ENCODE measurements at regions not wholly inside any gene's neighbourhood (a gene's known extent, or its start where the extent isn't known, plus 50 kb on each side); places are given as distances from the start of the nearest gene placed in this dataset.

- no peak for DNase-seq
- no peak for TF ChIP-seq EZH2 (IDR thresholded peaks at IDR 0.05; ENCODE audit: low read length, unreplicated experiment)
- no peak for TF ChIP-seq EZH2phosphoT487 (IDR thresholded peaks at IDR 0.05; ENCODE audit: borderline replicate concordance, low read length)
- TF ChIP-seq, protein P1, sequence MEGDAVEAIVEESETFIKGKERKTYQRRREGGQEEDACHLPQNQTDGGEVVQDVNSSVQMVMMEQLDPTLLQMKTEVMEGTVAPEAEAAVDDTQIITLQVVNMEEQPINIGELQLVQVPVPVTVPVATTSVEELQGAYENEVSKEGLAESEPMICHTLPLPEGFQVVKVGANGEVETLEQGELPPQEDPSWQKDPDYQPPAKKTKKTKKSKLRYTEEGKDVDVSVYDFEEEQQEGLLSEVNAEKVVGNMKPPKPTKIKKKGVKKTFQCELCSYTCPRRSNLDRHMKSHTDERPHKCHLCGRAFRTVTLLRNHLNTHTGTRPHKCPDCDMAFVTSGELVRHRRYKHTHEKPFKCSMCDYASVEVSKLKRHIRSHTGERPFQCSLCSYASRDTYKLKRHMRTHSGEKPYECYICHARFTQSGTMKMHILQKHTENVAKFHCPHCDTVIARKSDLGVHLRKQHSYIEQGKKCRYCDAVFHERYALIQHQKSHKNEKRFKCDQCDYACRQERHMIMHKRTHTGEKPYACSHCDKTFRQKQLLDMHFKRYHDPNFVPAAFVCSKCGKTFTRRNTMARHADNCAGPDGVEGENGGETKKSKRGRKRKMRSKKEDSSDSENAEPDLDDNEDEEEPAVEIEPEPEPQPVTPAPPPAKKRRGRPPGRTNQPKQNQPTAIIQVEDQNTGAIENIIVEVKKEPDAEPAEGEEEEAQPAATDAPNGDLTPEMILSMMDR (conservative IDR thresholded peaks at IDR 0.05; ENCODE audit: low read depth, low read length): no peak
- ATAC-seq: no peak
- Histone ChIP-seq H3K4me2 (ENCODE audit: low read length) (no peak overlapping the region), H3K9me3 (ENCODE audit: low read length) (no peaks in the 10 kb centered on the region), H3K9me2 (replicated peaks; ENCODE audit: low read length) (no peaks in the 10 kb centered on the region), H3K4me3 (ENCODE audit: low read length) (no peak overlapping the region), H3K4me1 (ENCODE audit: insufficient read depth, low read length) (no peaks in the 10 kb centered on the region), H3K9ac (ENCODE audit: low read length) (no peak overlapping the region), H2AFZ (ENCODE audit: low read length) (no peak overlapping the region), H3F3A (ENCODE audit: low read length, unreplicated experiment) (no peaks in the 10 kb centered on the region), H3K79me2 (ENCODE audit: low read length) (no peaks in the 10 kb centered on the region), H3K36me3 (ENCODE audit: low read depth, low read length) (no peaks in the 10 kb centered on the region), H3K27me3 (ENCODE audit: low read length) (peaks cover 5% of the 10 kb centered on the region), H3K27ac (ENCODE audit: low read length) (no peak overlapping the region), H4K20me1 (ENCODE audit: low read length) (no peaks in the 10 kb centered on the region)
- intact Hi-C loops (cut with micrococcal nuclease): no loop called here
- ChIA-PET CTCF (no interaction called here), POLR2A (ENCODE audit: unreplicated experiment) (no interaction called here)
- no TSS peak for BruUV-seq (replicated peaks)
Observed at GRCh38 chr16:13852827-13853226, 67.1 kb upstream of the ERCC4 start.

GRCh38 chr16:13856398-13856797 is 63.6 kb upstream of the ERCC4 start:
- H3F3A ChIP-seq (ENCODE audit: low read length, unreplicated experiment): no peaks in the 10 kb centered on the region
- no peak for ATAC-seq
- no peak for DNase-seq
- no peak overlapping the region for H3K4me2 ChIP-seq (ENCODE audit: low read length)
- H3K36me3 ChIP-seq (ENCODE audit: low read depth, low read length): no peaks in the 10 kb centered on the region
- no peak overlapping the region for H3K4me3 ChIP-seq (ENCODE audit: low read length)
- no peaks in the 10 kb centered on the region for H3K9me2 ChIP-seq (replicated peaks; ENCODE audit: low read length)
- BruUV-seq (replicated peaks): no TSS peak
- TF ChIP-seq EZH2 (IDR thresholded peaks at IDR 0.05; ENCODE audit: low read length, unreplicated experiment) (no peak), EZH2phosphoT487 (IDR thresholded peaks at IDR 0.05; ENCODE audit: borderline replicate concordance, low read length) (no peak)
- TF ChIP-seq, protein P1 (conservative IDR thresholded peaks at IDR 0.05; ENCODE audit: low read depth, low read length): no peak
- no peak overlapping the region for H3K9ac ChIP-seq (ENCODE audit: low read length)
- ChIA-PET POLR2A (ENCODE audit: unreplicated experiment) (no interaction called here), CTCF (no interaction called here)
- intact Hi-C loops (cut with micrococcal nuclease): no loop called here
- H3K27ac ChIP-seq (ENCODE audit: low read length): no peak overlapping the region
- no peaks in the 10 kb centered on the region for H3K9me3 ChIP-seq (ENCODE audit: low read length)
- H2AFZ ChIP-seq (ENCODE audit: low read length): no peak overlapping the region
- H3K79me2 ChIP-seq (ENCODE audit: low read length): no peaks in the 10 kb centered on the region
- H4K20me1 ChIP-seq (ENCODE audit: low read length): no peaks in the 10 kb centered on the region
- peaks cover 18% of the 10 kb centered on the region; the same call in 1 of the 2 replicates for H3K27me3 ChIP-seq (ENCODE audit: low read length)
- H3K4me1 ChIP-seq (ENCODE audit: insufficient read depth, low read length): no peaks in the 10 kb centered on the region

DNA sequence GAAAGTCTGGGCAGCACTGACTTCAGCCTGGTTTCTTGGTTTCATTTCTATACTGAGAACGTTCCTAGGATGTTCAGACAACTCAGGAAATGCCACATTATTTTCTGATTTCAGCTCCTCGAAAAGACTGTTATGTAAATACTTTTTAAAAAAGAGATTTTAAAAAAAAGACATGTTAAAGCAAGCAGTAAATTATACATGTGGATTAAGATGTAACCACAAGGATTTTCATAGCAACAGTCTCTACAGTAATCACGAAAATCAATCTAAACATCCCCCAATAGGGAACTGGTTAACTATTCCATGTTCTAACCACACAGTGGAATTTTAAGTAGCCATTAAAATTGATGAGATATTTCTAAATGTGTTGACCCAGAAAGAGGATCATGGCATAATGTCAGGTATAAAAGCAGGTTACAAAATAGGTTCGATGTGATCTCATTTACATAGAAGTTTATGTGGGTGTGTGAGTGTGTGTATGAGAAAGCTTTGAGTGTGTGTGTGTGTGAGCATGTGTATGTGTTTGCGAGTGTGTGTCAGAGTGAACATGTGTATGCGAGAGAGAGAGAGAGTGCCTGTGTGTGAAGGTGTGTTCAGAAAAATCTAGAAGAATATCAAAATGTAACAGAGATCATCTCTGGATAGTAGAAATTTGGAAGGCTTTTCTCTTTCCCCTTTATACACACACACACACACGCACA is 63.0 kb upstream of the ERCC4 start:
- BruUV-seq (replicated peaks): no TSS peak
- DNase-seq (no peak), ATAC-seq (no peak)
- H2AFZ ChIP-seq (ENCODE audit: low read length): no peak overlapping the region
- no peak overlapping the region for H3K4me3 ChIP-seq (ENCODE audit: low read length)
- H3K36me3 ChIP-seq (ENCODE audit: low read depth, low read length): no peaks in the 10 kb centered on the region
- H3K9me2 ChIP-seq (replicated peaks; ENCODE audit: low read length): no peaks in the 10 kb centered on the region
- no peaks in the 10 kb centered on the region for H3F3A ChIP-seq (ENCODE audit: low read length, unreplicated experiment)
- H3K9ac ChIP-seq (ENCODE audit: low read length): no peak overlapping the region
- no peaks in the 10 kb centered on the region for H3K79me2 ChIP-seq (ENCODE audit: low read length)
- ChIA-PET CTCF (no interaction called here), POLR2A (ENCODE audit: unreplicated experiment) (no interaction called here)
- H3K4me2 ChIP-seq (ENCODE audit: low read length): no peak overlapping the region
- intact Hi-C loops (cut with micrococcal nuclease): no loop called here
- no peak overlapping the region for H3K27ac ChIP-seq (ENCODE audit: low read length)
- H4K20me1 ChIP-seq (ENCODE audit: low read length): no peaks in the 10 kb centered on the region
- H3K4me1 ChIP-seq (ENCODE audit: insufficient read depth, low read length): no peaks in the 10 kb centered on the region
- peaks cover 18% of the 10 kb centered on the region; the same call in 1 of the 2 replicates for H3K27me3 ChIP-seq (ENCODE audit: low read length)
- no peaks in the 10 kb centered on the region for H3K9me3 ChIP-seq (ENCODE audit: low read length)
- TF ChIP-seq EZH2phosphoT487 (IDR thresholded peaks at IDR 0.05; ENCODE audit: borderline replicate concordance, low read length) (no peak), EZH2 (IDR thresholded peaks at IDR 0.05; ENCODE audit: low read length, unreplicated experiment) (no peak)
- TF ChIP-seq, protein P1 (conservative IDR thresholded peaks at IDR 0.05; ENCODE audit: low read depth, low read length): no peak

Data from PC-3 (cell line).